Neuronal stem cell (in vitro differentiated cells): ENCODE measurements at regions not wholly inside any gene's neighbourhood (a gene's known extent, or its start where the extent isn't known, plus 50 kb on each side); places are given as distances from the start of the nearest gene placed in this dataset.
A peak's percentile ranks its signal among the peaks of the same experiment; 100 is the strongest.

Experiments
- DNase-seq: peaks from one replicate; pipeline ENCODE4 v3.0.0-alpha.2; 2013; ENCODE audit warnings: low spot score
- H2AFZ ChIP-seq: one replicate; pipeline ENCODE4 v1.6.1; 2013; ENCODE audit warnings: mild to moderate bottlenecking, low read length, inconsistent platforms
- H2AK5ac ChIP-seq: 2 replicates; pipeline ENCODE4 v1.6.1; 2013; ENCODE audit warnings: low read depth, mild to moderate bottlenecking, inconsistent platforms, low read length, moderate library complexity, mixed read lengths
- H2BK120ac ChIP-seq: 2 replicates; pipeline ENCODE4 v1.6.1; 2013; ENCODE audit warnings: low read depth, mild to moderate bottlenecking, inconsistent platforms, low read length, moderate library complexity, mixed read lengths
- H2BK12ac ChIP-seq: one replicate; pipeline ENCODE4 v1.6.1; 2013; ENCODE audit warnings: low read length, inconsistent platforms
- H2BK15ac ChIP-seq: 2 replicates; pipeline ENCODE4 v1.6.1; 2013; ENCODE audit warnings: mild to moderate bottlenecking, low read length, inconsistent platforms, mixed read lengths
- H2BK5ac ChIP-seq: one replicate; pipeline ENCODE4 v1.6.1; 2013; ENCODE audit warnings: inconsistent platforms, mild to moderate bottlenecking, low read length, moderate library complexity
- H3K14ac ChIP-seq: one replicate; pipeline ENCODE4 v1.6.1; 2013; ENCODE audit warnings: low read length, inconsistent platforms
- H3K18ac ChIP-seq: 2 replicates; pipeline ENCODE4 v1.6.1; 2013; ENCODE audit warnings: low read length, inconsistent platforms
- H3K23ac ChIP-seq: 2 replicates; pipeline ENCODE4 v1.6.1; 2013; ENCODE audit warnings: low read depth, mild to moderate bottlenecking, mixed read lengths, low read length, inconsistent platforms; ENCODE audit not compliant: poor library complexity
- H3K27ac ChIP-seq: replicated peaks from 3 replicates; pipeline ENCODE4 v1.5.1; 2013; ENCODE audit warnings: low read length, inconsistent platforms
- H3K27me3 ChIP-seq, 3 experiments: 2 replicates each; pipeline ENCODE4 v1.6.1; 2013; ENCODE audit warnings: low read length in 3 of 3, mild to moderate bottlenecking in 2 of 3, inconsistent platforms in 1 of 3, low read depth in 1 of 3, mixed read lengths in 1 of 3, moderate library complexity in 1 of 3; ENCODE audit not compliant: control insufficient read depth in 3 of 3, insufficient read depth in 3 of 3
- H3K36me3 ChIP-seq, 2 donors: replicated peaks in 1 of 2; 2 replicates each; pipeline ENCODE4 v1.6.1; 2013; ENCODE audit warnings: low read length in 2 of 2; ENCODE audit not compliant: control insufficient read depth in 2 of 2, insufficient read depth in 2 of 2
- H3K4ac ChIP-seq: 2 replicates; pipeline ENCODE4 v1.6.1; 2013; ENCODE audit warnings: inconsistent platforms, mild to moderate bottlenecking, low read length, moderate library complexity
- H3K4me1 ChIP-seq, 2 donors: 1 replicate in 1 of 2; 2 replicates in 1 of 2; pipeline ENCODE4 v1.6.1; 2013; ENCODE audit warnings: low read length in 2 of 2, low read depth in 1 of 2; ENCODE audit not compliant: control insufficient read depth in 2 of 2, insufficient read depth in 1 of 2
- H3K4me2 ChIP-seq: one replicate; pipeline ENCODE4 v1.6.1; 2013; ENCODE audit warnings: mild to moderate bottlenecking, low read length, inconsistent platforms; ENCODE audit not compliant: insufficient read depth, poor library complexity, severe bottlenecking
- H3K4me3 ChIP-seq, 2 donors: 2 replicates each; pipeline ENCODE4 v1.5.1; 2013; ENCODE audit warnings: low read length in 2 of 2, mild to moderate bottlenecking in 2 of 2, inconsistent platforms in 1 of 2, moderate library complexity in 1 of 2
- H3K79me1 ChIP-seq: one replicate; pipeline ENCODE4 v1.6.1; 2013; ENCODE audit warnings: low read depth, mild to moderate bottlenecking, inconsistent platforms, low read length, moderate library complexity
- H3K9ac ChIP-seq: one replicate; pipeline ENCODE4 v1.6.1; 2013; ENCODE audit warnings: mild to moderate bottlenecking, low read depth, low read length, inconsistent platforms; ENCODE audit not compliant: poor library complexity
- H3K9me3 ChIP-seq, 2 donors: replicated peaks in 1 of 2; 2 replicates each; pipeline versions ENCODE3 to v1.6.1; 2013; ENCODE audit warnings: low read length in 2 of 2, mild to moderate bottlenecking in 2 of 2, inconsistent platforms in 1 of 2, low read depth in 1 of 2, mixed read lengths in 1 of 2, moderate library complexity in 1 of 2; ENCODE audit not compliant: control insufficient read depth in 2 of 2, insufficient read depth in 1 of 2
- H4K8ac ChIP-seq: one replicate; pipeline ENCODE4 v1.6.1; 2013; ENCODE audit warnings: low read depth, mild to moderate bottlenecking, inconsistent platforms, low read length, moderate library complexity
- H4K91ac ChIP-seq: one replicate; pipeline ENCODE4 v1.6.1; 2013; ENCODE audit warnings: low read length, low read depth, mild to moderate bottlenecking, inconsistent platforms; ENCODE audit not compliant: poor library complexity
- WGBS, 2 donors: extraction: QIAGEN DNeasy Blood & Tissue Kit; methylation state at CpG; one replicate each; pipeline ENCODE4 v1.1.7; 2013; ENCODE audit warnings: missing lambda C conversion rate in 2 of 2, mixed read lengths in 1 of 2; ENCODE audit not compliant: insufficient read length in 2 of 2, insufficient replicate concordance in 1 of 2; ENCODE audit errors: extremely low coverage in 2 of 2; 5-methylcytosine and 5-hydroxymethylcytosine counted together

- DNase-seq: no peak
- Histone ChIP-seq H2BK5ac (no peak overlapping the region), H3K27ac (no peak overlapping the region), H4K91ac (no peak overlapping the region), H3K27me3 (no peaks in the 10 kb centered on the region), H3K23ac (no peak overlapping the region), H3K14ac (no peak overlapping the region), H3K36me3 (no peaks in the 10 kb centered on the region), H2BK12ac (no peak overlapping the region), H3K79me1 (no peaks in the 10 kb centered on the region), H3K4me3 (no peak overlapping the region), H4K8ac (no peak overlapping the region), H3K9ac (no peak overlapping the region), H2AK5ac (no peak overlapping the region), H3K4ac (no peak overlapping the region), H3K9me3 (no peaks in the 10 kb centered on the region), H3K4me1 (peaks cover 0 to 3% of the 10 kb centered on the region in 2 donors), H2BK120ac (no peak overlapping the region), H2BK15ac (no peak overlapping the region), H3K18ac (no peak overlapping the region), H3K4me2 (no peak overlapping the region), H2AFZ (no peak overlapping the region)
- WGBS, 2 donors: no CpG with 5 or more reads among the region's 4 CpGs
Observed at GRCh38 chr17:51508048-51508447, 247.7 kb downstream of the UTP18 start.

GRCh38 chr17:51510940-51511339 lies 250.6 kb downstream of the UTP18 start:
- H2BK15ac ChIP-seq: no peak overlapping the region
- H2BK12ac ChIP-seq: no peak overlapping the region
- H2AK5ac ChIP-seq: no peak overlapping the region
- no peak for DNase-seq
- no peak overlapping the region for H3K9ac ChIP-seq
- H4K8ac ChIP-seq: no peak overlapping the region
- no peak overlapping the region for H3K27ac ChIP-seq
- H4K91ac ChIP-seq: no peak overlapping the region
- no peak overlapping the region for H3K18ac ChIP-seq
- no peak overlapping the region for H3K4ac ChIP-seq
- H3K9me3 ChIP-seq: no peaks in the 10 kb centered on the region
- no peak overlapping the region for H2AFZ ChIP-seq
- H3K27me3 ChIP-seq: no peaks in the 10 kb centered on the region
- H3K23ac ChIP-seq: no peak overlapping the region
- no peak overlapping the region for H3K14ac ChIP-seq
- H2BK120ac ChIP-seq: no peak overlapping the region
- H3K4me3 ChIP-seq: no peak overlapping the region
- WGBS, 2 donors: no CpG with 5 or more reads among the region's 3 CpGs
- no peaks in the 10 kb centered on the region for H3K79me1 ChIP-seq
- H3K4me2 ChIP-seq: no peak overlapping the region
- peaks cover 0 to 3% of the 10 kb centered on the region in 2 donors for H3K4me1 ChIP-seq
- no peak overlapping the region for H2BK5ac ChIP-seq
- H3K36me3 ChIP-seq: no peaks in the 10 kb centered on the region

GRCh38 chr17:51512220-51512907 lies 252.0 kb downstream of the UTP18 start:
- Histone ChIP-seq H2BK120ac (no peak overlapping the region), H3K4me3 (no peak overlapping the region), H2AFZ (no peak overlapping the region), H3K4me2 (no peak overlapping the region), H3K79me1 (no peaks in the 10 kb centered on the region), H3K36me3 (no peaks in the 10 kb centered on the region), H3K23ac (no peak overlapping the region), H3K18ac (peak overlapping the region; percentile 27), H3K27me3 (no peaks in the 10 kb centered on the region), H3K9me3 (no peaks in the 10 kb centered on the region), H2BK15ac (no peak overlapping the region), H3K14ac (no peak overlapping the region), H2AK5ac (no peak overlapping the region), H3K4me1 (peaks cover 0 to 3% of the 10 kb centered on the region in 2 donors), H2BK12ac (no peak overlapping the region), H4K8ac (no peak overlapping the region), H3K9ac (no peak overlapping the region), H3K27ac (no peak overlapping the region), H2BK5ac (no peak overlapping the region), H3K4ac (no peak overlapping the region), H4K91ac (no peak overlapping the region)
- WGBS, 2 donors: no CpG with 5 or more reads among the region's 5 CpGs
- DNase-seq: no peak

GRCh38 chr17:51516924-51517323 lies 256.6 kb downstream of the UTP18 start:
- H3K79me1 ChIP-seq: no peaks in the 10 kb centered on the region
- H3K9ac ChIP-seq: no peak overlapping the region
- no peak overlapping the region for H3K27ac ChIP-seq
- no peak overlapping the region for H2AK5ac ChIP-seq
- no peak overlapping the region for H3K23ac ChIP-seq
- no peak overlapping the region for H3K4ac ChIP-seq
- H2BK120ac ChIP-seq: no peak overlapping the region
- peaks cover 0 to 1% of the 10 kb centered on the region in 2 donors for H3K4me1 ChIP-seq
- H2BK15ac ChIP-seq: no peak overlapping the region
- H4K8ac ChIP-seq: no peak overlapping the region
- H3K14ac ChIP-seq: no peak overlapping the region
- H3K4me2 ChIP-seq: no peak overlapping the region
- no peaks in the 10 kb centered on the region for H3K36me3 ChIP-seq
- WGBS, 2 donors: no CpG with 5 or more reads among the region's 3 CpGs
- no peak overlapping the region for H3K4me3 ChIP-seq
- H4K91ac ChIP-seq: no peak overlapping the region
- H2BK12ac ChIP-seq: no peak overlapping the region
- H3K9me3 ChIP-seq: no peaks in the 10 kb centered on the region
- no peak overlapping the region for H3K18ac ChIP-seq
- no peaks in the 10 kb centered on the region for H3K27me3 ChIP-seq
- no peak overlapping the region for H2BK5ac ChIP-seq
- H2AFZ ChIP-seq: no peak overlapping the region
- DNase-seq: no peak
